ENCODE measurements at regions not wholly inside any gene's neighbourhood (a gene's known extent, or its start where the extent isn't known, plus 50 kb on each side); places are given as distances from the start of the nearest gene placed in this dataset.

DNA sequence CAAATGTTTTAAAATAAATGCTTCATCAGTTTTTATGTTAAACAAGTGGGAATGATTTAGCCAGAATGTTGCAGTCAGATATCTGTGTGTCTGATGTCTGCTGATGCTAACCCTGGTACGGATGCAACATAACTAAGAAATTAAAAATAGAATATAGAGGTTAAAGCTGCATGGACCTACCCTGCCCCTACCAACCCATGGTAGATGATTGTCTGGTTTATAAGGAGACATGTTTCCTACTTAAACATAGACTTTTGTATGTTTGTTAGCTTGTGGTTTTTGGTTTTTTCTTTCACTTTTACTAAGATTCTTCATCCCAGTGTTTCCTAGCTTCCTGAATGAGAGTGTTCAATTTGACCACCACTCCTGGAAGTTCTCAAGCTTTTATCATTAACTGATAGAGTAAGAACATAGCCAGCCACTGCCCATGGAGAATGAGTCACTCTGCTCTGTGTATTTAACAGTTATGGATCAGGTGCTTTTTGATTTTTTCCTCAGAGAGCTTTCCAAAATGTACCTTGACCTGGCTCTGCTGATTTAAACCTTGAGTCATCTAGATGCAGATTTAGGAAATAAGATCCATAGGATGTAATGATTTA is 70.7 kb upstream of the VEPH1 start:
- no peak for DNase-seq

DNA sequence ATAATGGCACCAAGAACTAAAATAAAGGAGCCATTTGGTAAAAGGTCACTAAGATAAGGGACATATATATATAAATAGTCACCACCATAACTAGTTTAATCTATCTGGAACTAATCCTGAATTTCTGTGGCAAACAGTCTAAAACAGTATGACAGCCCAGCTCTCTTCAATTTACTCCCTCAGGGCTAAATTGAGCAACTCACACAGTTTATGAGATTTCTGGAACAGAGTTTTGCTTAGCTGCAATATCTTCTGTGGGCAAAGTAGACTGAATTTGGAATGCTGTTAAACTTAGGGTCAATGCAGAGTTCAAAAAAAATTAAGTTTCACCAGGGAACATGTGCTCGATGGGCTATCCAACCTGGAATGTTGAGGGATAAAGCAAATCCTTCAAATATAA is 70.1 kb upstream of the VEPH1 start:
- DNase-seq, result no peak

DNA sequence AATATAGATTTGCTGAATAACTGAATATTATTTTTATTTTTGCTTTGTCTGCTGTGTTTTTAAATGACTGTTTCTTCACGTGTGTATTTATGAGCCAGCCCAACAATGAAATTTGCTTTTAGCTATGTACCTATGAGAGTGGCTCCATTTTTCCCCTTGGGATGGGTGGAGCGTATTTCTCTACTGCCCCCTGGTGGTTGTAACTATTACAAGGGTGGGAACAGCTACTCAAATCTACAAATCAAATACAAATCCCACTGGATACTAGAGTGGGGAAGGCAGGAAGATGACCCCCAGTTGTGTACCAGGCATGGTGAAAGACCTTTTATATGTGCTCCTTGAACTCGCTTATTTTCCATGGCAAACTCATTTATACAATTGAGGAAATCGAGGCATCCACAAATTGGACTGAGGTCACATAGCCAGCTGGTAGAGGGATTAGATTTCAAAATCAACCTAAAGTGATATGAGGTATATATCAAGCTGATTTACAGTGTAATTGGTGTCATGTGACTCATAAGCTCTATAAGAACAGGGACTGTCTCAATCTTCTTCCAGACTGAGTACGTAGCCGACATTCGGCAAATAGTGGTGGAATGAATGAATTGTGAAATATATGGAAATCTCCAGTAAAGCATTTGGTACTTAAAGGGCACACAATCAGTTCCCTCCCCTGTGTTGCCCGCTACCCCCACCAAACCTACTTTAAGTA is 69.5 kb upstream of the VEPH1 start:
- DNase-seq, result peak; percentile 83

DNA sequence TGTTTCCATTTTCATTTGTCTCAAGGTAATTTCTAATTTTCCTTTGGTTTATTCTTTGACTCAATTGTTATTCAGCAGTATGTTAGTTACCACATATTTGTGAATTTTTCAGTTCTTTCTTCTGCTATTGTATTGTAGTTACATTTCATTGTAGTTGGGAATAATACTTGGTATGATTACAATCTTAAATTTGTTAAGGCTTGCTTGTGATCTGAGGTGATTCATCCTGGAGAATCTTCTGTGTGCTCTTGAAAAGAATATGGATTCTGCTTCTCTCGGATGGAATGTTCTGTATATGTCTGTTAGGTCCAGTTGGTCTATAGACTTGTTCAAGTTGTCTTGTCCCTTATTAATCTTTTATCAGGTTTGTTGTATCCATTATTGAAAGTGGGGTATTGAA is 63.4 kb upstream of the VEPH1 start:
- DNase-seq, result no peak

DNA sequence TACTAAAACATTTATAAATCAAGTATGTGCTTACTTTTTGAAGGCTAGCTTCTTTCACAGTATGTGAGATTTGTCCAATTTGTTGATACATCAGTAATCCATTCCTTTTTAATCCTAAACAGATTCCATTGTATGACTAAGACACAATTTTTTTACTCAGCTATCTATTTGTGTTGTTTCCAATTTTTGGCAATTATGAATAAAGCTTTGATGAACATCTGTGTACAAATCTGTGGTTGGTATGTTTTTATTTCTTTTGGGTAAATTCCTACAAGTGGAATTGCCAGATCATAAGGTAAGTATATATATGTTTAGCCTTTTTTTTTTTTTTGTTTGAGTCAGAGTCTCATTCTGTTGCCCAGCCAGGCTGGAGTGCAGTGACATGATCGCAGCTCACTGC is 56.2 kb upstream of the VEPH1 start:
- DNase-seq, result no peak
